ENCODE measurements at regions not wholly inside any gene's neighbourhood (a gene's known extent, or its start where the extent isn't known, plus 50 kb on each side); places are given as distances from the start of the nearest gene placed in this dataset.

DNA sequence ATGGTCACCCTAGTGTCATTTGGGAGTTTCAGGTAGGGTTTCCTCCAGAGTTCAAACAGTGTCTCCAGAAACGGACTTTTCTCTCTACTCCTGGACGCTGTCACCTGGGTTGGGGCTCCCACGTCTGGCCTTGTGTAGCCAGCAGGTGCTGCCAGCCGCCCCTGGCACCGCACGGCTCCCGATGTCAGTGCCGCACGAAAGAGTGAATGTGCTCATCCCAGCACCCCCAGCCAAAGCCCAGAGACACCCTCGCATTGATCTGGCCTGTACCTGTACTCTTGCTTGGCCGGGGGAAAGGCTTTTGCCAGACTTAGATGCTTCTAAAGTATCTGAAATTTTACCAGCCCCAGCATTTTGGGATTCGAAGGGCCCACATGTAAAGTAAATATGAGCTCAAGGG is 351.9 kb downstream of the C16orf95 start:
- DNase-seq = no peak

DNA sequence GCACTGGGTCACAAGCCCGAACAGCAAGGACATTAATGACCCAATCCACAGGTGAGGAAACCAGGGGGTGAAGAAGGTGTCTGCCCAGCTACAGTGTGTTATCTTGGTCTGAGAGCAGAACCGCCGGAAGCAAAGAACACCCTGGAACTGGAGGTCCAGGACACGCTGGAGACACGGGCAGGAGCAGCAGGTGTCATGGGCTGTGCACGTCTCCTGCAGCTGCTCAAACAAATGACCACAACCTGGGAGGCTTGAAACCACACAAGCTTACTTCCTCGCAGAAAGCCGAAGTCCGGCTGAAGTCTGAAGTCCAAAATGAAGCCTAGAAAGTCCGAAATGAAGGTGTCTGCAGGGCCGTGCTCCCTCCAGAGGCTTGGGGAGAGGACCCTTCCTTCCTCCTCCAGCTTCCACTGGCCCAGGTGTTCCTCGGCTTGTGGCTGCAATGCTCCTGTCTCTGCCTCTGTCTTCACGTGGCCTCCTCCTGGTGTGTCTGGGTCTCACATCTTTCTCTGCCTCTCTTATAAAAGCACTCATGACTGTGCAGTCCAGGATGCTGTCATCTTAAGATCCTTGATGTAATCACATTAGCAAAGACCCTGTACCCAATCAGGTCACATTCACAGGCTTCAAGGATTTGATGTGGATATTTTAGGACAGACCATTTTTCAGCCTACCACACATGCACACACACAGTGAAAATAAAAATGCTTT is 351.2 kb downstream of the C16orf95 start:
- no peak for DNase-seq

GRCh38 chr16:86966777-86967176 is 350.4 kb downstream of the C16orf95 start:
- DNase-seq = no peak

- no peak for DNase-seq
Observed at GRCh38 chr16:86968866-86969265, 348.3 kb downstream of the C16orf95 start.

GRCh38 chr16:86969716-86970115 is 347.5 kb downstream of the C16orf95 start:
- DNase-seq = no peak

DNA sequence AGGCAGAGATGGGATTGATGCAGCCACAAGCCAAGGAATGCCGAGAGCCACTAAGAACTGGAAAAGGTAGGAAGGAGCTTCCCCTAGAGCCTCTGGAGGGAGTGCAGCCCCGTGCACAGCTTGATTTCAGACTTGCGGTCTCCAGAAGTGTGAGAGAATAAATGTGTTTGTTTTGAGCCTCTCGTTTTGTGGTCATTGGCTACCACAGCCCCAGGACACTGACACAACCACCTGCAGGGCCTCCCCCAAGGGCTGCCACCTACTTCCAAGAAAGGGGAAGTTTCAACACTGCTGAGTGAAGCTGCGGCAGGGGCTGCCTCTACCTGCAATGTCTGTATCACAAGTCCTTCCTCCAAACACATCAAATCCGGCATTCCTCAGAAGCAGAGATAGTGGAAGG is 346.9 kb downstream of the C16orf95 start:
- DNase-seq = no peak

DNA sequence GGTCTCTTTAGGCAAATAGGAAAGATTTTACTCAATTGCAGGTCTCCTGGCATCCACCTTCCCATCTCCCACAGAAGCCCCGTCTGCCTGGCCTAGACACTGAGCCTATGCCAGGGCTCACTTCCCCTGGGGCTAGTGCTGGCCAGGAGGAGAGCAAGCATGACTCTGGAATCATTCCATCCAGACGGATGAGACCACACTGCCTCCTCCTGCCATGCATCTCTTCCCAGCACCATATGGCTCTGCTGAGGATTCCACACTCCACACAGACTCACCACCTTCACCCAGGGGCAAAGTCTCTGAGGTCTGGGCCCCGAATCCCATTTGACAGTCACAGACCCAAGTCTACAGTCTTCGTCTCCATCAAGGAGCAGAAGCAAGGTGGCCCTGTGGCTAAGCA is 346.5 kb downstream of the C16orf95 start:
- DNase-seq = peak; percentile 16

DNA sequence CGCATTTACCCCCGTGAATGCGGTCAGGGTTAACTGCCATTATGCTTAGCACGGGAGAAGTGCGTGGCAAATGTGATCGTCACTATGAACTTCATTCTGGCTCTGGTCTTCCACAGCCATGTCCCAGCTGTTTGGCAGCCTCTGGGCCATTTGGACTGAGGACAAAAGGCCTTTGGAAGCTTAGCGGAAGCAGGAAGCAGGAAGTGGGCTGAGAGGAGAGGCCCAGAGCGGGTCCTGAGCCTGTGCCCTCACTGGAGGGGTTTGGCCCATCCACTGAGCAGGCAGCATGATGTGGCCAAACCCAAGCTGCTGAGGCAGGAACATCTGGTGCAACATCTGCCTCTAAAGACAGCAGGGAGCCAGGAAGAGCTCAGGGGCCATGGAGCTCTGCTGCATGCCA is 345.9 kb downstream of the C16orf95 start:
- no peak for DNase-seq

DNA sequence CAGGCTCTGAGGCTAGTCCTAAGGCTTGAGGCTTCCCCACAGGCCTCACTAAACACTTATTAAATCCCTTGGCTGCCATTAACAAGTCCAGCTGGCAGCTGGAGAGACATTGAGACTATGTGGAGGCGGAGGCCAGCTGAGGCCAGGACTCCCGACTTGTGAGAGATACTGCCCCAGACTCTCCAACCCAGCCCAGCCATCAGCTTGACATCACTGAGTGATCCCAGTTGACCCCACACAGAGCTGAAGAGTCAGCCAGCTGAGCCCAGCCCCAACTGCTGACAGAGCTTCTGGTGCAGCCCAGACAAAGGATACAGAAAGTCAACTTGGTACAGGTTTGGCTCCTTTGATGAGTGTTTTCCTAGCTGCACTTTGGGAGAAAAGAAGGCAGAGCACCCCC is 343.1 kb downstream of the C16orf95 start:
- DNase-seq = no peak

GRCh38 chr16:86975445-86975844 is 341.7 kb downstream of the C16orf95 start:
- DNase-seq = no peak

DNA sequence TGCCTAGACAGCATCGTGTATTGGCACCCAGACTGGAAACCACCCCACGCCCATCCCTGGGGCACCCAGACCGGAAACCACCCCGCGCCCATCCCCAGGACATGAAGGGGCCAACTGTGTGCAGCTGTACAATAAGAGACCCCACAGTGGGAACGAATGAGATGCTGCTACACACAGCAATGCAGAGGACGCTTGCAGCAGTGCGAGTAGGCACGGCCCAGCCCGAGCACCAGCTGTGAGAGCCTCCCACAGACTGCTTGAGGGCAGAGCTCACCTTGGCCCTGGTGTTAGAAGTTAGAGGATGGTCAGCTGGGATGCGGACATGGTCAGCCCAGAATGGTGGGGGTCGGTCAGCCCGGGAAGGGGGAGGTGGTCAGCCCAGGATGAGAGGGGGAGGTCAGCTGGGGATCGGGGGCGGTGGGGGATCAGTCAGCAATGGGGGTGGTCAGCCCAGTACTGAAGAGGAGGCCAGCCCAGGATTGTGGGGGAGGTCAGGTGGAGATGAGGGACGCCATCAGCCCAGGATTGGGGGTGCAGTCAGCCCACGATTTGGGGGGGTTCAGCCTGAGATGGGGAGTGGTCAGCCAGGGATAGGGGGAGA is 340.0 kb downstream of the C16orf95 start:
- DNase-seq = no peak

DNA sequence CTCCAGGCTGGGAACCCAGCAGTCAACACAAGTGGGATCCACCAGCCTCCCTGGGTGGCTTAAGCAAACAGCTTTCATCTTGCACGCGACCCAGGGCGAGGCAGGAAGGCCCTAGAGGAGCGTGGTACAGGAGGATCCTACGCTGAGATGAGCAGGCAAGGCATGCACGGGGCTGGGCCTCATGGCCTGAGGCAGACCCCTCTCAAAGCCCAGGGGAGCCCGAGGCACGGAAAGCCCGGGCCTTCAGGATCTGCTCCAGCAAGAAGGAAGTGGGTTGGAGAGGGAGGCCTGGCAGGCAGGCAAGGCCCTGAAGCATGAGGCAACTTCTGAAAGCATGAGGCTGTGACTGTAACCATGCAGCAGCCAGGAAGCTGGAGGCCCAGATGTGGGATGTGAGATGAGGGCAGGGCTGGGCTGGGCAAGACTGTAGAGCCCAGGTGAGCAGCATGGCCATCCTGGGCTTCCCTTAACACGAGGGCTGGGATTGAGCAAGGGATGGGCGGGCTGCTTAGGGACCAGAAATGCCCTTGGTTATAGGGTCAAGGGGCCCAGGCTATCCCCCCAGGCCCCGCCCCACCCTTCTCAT is 338.7 kb downstream of the C16orf95 start:
- no peak for DNase-seq

DNA sequence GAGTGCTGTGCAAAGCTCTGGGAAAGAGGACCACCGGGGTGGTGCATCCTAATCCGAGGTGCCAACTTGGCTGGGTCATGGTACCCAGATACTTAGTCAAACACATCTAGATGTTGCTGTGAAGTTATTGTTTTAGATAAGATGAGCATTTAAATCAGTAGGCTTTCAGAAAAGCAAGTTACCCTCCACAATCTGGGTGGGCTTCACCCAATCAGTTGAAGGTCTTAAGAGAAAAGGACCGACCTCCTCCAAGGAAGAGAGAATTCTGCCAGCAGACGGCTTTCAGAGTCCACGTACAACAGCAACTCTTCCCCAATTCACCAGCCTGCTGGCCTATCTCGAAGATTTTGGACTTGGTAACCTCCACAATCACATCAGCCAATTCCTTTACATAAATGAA is 338.1 kb downstream of the C16orf95 start:
- no peak for DNase-seq

DNA sequence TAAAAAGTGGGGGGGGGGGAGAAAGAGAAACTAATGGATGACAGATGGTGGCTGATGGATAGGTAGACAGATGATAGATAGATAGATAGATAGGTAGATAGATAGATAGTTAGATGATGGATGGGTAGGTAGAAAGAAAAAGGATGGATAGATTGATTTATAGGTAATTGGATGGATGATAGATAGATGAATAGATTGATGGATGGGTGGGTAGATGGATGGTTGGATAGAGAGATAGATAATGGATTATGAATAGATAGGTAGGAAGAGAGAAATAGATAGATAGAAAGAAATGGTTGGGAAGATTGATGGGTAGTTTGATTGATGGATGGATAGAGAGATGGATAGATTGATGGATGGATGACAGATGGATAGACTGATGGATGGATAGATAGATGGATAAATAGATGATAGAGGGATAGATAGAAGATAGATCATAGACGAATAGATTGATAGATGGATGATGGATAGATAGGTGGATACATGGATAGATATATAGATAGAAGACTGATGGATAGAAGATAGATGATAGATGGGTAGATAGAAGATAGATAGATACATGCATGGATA is 337.1 kb downstream of the C16orf95 start:
- no peak for DNase-seq

GRCh38 chr16:86980644-86981043 is 336.5 kb downstream of the C16orf95 start:
- DNase-seq = no peak

- no peak for DNase-seq
Observed at GRCh38 chr16:86982347-86982596, 334.9 kb downstream of the C16orf95 start.

GRCh38 chr16:86982912-86983311 is 334.3 kb downstream of the C16orf95 start:
- DNase-seq = no peak

DNA sequence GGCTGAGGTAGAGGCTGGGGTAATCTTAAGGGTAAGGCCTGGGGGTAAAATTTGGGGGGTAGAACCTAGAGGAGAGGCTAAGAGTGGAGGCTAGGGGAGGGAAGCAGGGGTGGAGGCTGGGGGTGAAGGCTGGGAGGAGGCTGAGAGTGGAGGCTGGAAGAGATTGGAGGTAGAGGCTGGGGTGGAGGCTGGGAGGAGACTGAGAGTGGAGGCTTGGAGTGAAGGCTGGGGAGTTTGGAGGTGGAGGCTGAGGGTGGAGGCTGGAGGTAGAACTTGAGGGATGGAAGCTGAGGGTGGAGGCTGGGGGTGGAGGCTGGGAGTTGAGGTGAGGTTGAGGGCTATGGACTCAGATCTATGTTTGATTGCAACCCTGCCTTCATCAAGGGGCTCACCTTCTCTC is 333.6 kb downstream of the C16orf95 start:
- no peak for DNase-seq

GRCh38 chr16:86984343-86984742 is 332.8 kb downstream of the C16orf95 start:
- no peak for DNase-seq

DNA sequence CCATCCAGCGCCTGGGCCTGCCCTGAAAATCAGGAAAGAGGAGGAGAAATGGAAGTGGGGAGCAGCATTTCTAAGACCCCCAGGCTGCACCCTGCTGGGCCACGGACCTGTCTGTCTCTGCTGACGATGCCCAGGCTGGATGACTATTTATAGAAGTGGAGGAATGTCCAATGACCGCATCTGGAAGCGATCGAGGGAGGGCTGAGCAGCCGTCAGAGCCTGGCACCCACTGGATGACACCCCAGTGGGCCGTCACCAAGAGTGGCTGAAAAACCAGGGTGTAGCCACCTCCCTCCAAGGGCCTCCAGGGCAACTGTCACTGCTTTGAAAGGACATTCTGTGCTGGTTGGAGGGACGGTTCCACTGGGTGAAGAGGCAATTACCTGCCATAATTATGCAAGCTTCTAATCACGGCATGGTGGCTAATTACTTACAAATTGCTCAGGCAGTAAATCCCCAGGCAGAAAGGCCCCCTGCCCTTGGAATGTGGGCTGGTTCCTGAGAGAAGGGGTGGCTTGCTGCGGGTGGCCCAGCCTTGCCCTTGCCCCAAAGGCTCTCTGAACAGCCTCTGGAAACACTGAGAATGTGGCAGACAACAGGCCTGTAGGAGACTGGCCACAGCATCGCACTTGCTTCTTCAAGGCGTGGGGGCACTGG is 332.1 kb downstream of the C16orf95 start:
- no peak for DNase-seq

DNA sequence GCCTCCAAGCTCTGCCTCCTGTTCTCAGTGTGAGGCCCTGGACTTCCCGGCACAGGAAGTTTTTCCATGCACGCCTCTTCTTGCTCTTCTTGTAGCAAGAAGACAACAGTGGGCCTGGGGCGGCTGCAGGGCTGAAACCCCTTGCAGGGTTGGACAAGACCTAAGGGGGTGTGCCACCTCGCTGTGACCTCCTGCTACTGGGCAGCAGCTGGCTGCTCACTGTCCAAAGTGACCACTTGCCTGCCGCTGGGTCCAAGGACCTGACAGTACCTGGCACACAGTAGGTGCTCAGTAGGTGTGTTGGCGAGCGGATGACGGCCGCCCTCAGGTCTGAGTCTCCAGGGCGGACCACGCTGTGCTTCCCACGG is 331.6 kb downstream of the C16orf95 start:
- DNase-seq = no peak

- DNase-seq = no peak
Observed at GRCh38 chr16:86986136-86986535, 331.1 kb downstream of the C16orf95 start.

- DNase-seq = no peak
Observed at GRCh38 chr16:86986809-86987487, 330.2 kb downstream of the C16orf95 start.
